Right lobe of liver (tissue), 6 donors: ENCODE measurements at regions not wholly inside any gene's neighbourhood (a gene's known extent, or its start where the extent isn't known, plus 50 kb on each side); places are given as distances from the start of the nearest gene placed in this dataset.

Experiments
- ATAC-seq, 4 donors: fragments of 200-7000 bp; cut with Tn5 transposase; one replicate each; pipeline ENCODE4 v1.9.1; 2020; ENCODE audit warnings: mild to moderate bottlenecking in 4 of 4, moderate library complexity in 4 of 4
- DNase-seq, 3 donors: peaks; one replicate each; pipeline ENCODE4 v3.0.0-alpha.2; 2020
- H3K27ac ChIP-seq, 3 donors: fragments of 200-600 bp; one replicate each; pipeline ENCODE4 v1.8.0; 2022
- H3K27me3 ChIP-seq, 2 donors: fragments of 200-600 bp; one replicate each; pipeline ENCODE4 v1.8.0; 2022
- H3K36me3 ChIP-seq, 4 donors: fragments of 200-600 bp; sonication (generic) in 1 of 4; one replicate each; pipeline versions ENCODE4 v1.5.1 to v1.8.0; 2017 to 2022; ENCODE audit warnings: control low read depth in 1 of 4
- H3K4me1 ChIP-seq, 4 donors: fragments of 200-600 bp; sonication (generic) in 1 of 4; one replicate each; pipeline versions ENCODE4 v1.5.1 to v1.8.0; 2017 to 2022; ENCODE audit warnings: control low read depth in 1 of 4
- H3K4me3 ChIP-seq, 3 donors: fragments of 200-600 bp; one replicate each; pipeline ENCODE4 v1.8.0; 2022
- H3K9me3 ChIP-seq, 4 donors: fragments of 200-600 bp; sonication (generic) in 1 of 4; one replicate each; pipeline versions ENCODE4 v1.5.1 to v1.8.0; 2017 to 2022; ENCODE audit warnings: control low read depth in 1 of 4
- POLR2A ChIP-seq: fragments of 450-650 bp; IDR thresholded peaks from one replicate; pipeline ENCODE4 v1.6.1; 2017; ENCODE audit warnings: antibody characterized with exemption, mild to moderate bottlenecking
- WGBS: methylation state at CpG from one replicate; pipeline ENCODE4 v1.1.6; 2018; ENCODE audit warnings: low coverage, low lambda C conversion rate; ENCODE audit not compliant: insufficient coverage; ENCODE audit errors: missing lambda C conversion rate; 5-methylcytosine and 5-hydroxymethylcytosine counted together
- intact Hi-C, 2 donors: fragments of 100-400 bp; cut with DNase I; formaldehyde crosslinking; loops; one replicate each; pipeline versions ENCODE4 v1.11.2 to v1.14.1; 2022
- TF ChIP-seq, protein P1 (sequence below), 4 donors: fragments of 200-600 bp in 3 of 4; fragments of 450-650 bp in 1 of 4; IDR thresholded peaks; one replicate each; pipeline versions ENCODE4 v1.5.1 to v1.8.0; 2016 to 2022; ENCODE audit warnings: antibody characterized with exemption in 4 of 4, mild to moderate bottlenecking in 2 of 4
- donor health status: DM: no; HTN: yes; CAD: no.
- donor health status: DM: no; HTN: no; CAD: no.
- donor health status: DM: no; HTN: no; CAD: no.
- donor health status: DM: no; HTN: yes; CAD: no.
- donor health status: DM: no; HTN: yes; CAD: no.

DNA sequence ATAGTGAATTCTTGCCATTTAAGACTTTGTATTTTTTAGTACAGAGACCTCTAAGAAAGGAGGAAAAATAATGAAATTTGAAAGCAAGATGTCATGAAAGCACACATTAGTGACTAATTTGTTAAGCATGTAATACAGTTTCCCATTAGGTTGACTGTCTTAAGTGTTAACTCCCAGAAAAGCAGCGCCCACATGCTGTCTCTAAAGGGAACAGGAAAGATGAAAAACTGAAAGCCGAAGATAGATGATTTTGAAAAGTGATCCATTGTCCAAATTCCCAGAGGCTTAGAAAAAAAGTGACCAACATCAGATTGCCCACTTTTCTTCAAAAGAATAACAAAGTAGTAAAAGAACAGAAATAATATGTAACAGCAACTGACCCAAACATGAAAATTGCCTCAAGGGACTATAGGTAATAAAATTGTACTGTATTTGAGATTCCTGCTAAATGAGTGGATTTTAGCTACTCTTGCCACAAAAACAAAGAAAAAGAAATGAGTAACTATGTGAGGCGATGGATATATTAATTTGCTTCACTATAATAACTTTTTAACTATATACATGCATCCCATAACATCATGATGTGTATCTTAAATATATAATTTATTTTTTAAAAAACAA lies 83.2 kb upstream of the OGFRL1 start:
- Histone ChIP-seq H3K4me3 (no peak overlapping the region), H3K36me3 (no peaks in the 10 kb centered on the region), H3K4me1 (no peaks in the 10 kb centered on the region), H3K9me3 (no peaks in the 10 kb centered on the region), H3K27me3 (no peaks in the 10 kb centered on the region), H3K27ac (no peak overlapping the region)
- ATAC-seq (no peak), DNase-seq (no peak)
- TF ChIP-seq, protein P1, sequence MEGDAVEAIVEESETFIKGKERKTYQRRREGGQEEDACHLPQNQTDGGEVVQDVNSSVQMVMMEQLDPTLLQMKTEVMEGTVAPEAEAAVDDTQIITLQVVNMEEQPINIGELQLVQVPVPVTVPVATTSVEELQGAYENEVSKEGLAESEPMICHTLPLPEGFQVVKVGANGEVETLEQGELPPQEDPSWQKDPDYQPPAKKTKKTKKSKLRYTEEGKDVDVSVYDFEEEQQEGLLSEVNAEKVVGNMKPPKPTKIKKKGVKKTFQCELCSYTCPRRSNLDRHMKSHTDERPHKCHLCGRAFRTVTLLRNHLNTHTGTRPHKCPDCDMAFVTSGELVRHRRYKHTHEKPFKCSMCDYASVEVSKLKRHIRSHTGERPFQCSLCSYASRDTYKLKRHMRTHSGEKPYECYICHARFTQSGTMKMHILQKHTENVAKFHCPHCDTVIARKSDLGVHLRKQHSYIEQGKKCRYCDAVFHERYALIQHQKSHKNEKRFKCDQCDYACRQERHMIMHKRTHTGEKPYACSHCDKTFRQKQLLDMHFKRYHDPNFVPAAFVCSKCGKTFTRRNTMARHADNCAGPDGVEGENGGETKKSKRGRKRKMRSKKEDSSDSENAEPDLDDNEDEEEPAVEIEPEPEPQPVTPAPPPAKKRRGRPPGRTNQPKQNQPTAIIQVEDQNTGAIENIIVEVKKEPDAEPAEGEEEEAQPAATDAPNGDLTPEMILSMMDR (IDR thresholded peaks at IDR 0.05): no peak
- TF ChIP-seq POLR2A: no peak
- intact Hi-C loops: no loop called here
- WGBS: 60% methylated on average over 3 of the region's 3 CpGs

DNA sequence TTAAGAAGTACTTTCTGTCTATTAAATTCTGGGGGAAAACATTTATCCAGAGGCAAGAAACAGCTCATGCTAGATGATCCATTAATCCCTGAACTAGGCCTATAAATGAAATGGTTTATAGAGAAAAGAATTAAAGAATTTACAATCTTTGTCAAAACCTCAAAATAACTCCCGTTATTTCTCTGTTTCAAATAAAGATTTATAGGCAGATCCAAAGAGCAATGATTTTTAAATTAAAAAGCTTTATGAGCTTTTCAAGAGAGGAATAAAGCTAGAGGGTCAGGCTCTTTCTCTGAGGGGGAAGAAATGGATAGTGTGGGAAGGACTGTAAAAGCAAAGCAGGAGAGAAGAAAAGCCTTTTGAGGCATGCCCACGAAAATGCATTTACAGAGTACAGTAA lies 82.5 kb upstream of the OGFRL1 start:
- Histone ChIP-seq H3K4me1 (no peaks in the 10 kb centered on the region), H3K9me3 (no peaks in the 10 kb centered on the region), H3K36me3 (no peaks in the 10 kb centered on the region), H3K27me3 (no peaks in the 10 kb centered on the region), H3K27ac (no peak overlapping the region), H3K4me3 (no peak overlapping the region)
- WGBS: 74% methylated on average over 2 of the region's 2 CpGs
- no peak for DNase-seq
- intact Hi-C loops: no loop called here
- TF ChIP-seq POLR2A: no peak
- TF ChIP-seq, protein P1 (IDR thresholded peaks at IDR 0.05): no peak
- ATAC-seq: no peak

DNA sequence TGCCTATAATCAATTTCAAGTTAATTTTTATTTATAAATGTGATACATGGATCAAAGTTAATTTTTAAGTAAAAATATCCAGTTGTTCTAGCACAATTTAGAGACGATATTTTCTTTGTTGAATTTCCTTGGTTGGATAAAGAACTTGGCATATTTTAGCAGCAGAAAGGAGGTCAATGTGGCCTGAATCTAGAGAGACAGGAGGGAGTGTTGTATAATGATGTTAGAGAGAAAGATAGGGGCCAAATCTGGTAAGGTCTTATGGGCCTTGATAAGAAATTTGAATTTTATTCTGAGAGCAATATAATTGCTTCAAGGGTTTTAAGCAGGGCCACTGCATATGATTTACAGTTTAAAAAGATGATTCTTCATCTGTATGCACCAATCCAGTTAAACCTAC lies 79.4 kb upstream of the OGFRL1 start:
- ATAC-seq (no peak), DNase-seq (no peak)
- WGBS: 44% methylated on average over 1 of the region's 1 CpG
- Histone ChIP-seq H3K27ac (no peak overlapping the region), H3K9me3 (no peaks in the 10 kb centered on the region), H3K27me3 (no peaks in the 10 kb centered on the region), H3K4me1 (no peaks in the 10 kb centered on the region), H3K36me3 (no peaks in the 10 kb centered on the region), H3K4me3 (no peak overlapping the region)
- intact Hi-C loops: no loop called here
- TF ChIP-seq, protein P1 (IDR thresholded peaks at IDR 0.05): no peak
- TF ChIP-seq POLR2A: no peak

DNA sequence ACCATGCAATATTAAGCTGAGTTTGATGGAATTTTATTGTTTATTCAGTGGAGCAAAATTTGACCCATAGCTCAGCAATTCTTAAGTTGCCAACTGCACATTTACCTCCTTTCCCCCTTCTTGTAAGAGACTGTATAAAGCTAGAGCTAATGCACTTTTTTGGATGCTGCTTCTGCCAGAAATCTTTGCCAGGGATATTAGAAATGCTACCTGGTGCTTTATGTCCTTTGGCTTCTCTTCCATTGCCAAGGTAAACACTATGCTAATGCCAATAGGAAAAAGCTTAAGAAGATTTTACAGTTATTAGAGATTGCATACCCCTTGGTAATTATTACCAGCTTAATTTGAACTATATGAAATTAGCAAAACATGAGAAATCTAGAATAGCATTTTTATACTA lies 79.0 kb upstream of the OGFRL1 start:
- H3K9me3 ChIP-seq: no peaks in the 10 kb centered on the region
- no peak for TF ChIP-seq POLR2A
- TF ChIP-seq, protein P1 (IDR thresholded peaks at IDR 0.05): no peak
- intact Hi-C loops: no loop called here

DNA sequence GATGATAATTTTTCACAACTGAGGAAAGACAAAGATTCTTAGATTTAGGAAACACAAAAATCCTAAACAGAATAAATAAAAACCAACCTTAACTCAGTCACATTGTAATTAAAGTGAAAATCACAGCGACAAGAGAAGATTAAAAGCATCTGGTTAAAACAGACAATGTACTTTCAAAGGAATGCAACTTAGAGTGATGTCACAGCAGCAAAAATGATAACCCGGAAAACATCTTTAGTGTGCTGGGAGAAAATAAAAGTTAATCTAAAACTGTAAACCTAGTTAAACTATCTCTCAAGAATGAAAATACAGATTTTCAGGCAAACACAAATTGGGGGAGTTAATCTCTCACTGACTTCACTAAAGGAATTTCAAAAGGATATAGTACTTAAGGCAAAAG lies 76.8 kb upstream of the OGFRL1 start:
- H3K4me3 ChIP-seq: no peak overlapping the region
- no peak overlapping the region for H3K27ac ChIP-seq
- no peaks in the 10 kb centered on the region for H3K4me1 ChIP-seq
- TF ChIP-seq POLR2A: no peak
- TF ChIP-seq, protein P1 (IDR thresholded peaks at IDR 0.05): no peak
- 52% methylated on average over 2 of the region's 2 CpGs for WGBS
- ATAC-seq (no peak), DNase-seq (no peak)
- H3K36me3 ChIP-seq: no peaks in the 10 kb centered on the region
- H3K27me3 ChIP-seq: no peaks in the 10 kb centered on the region
- H3K9me3 ChIP-seq: no peaks in the 10 kb centered on the region
- intact Hi-C loops: no loop called here

More for the DNA sequence above, 79.0 kb upstream of the OGFRL1 start:
- DNase-seq: no peak
- Histone ChIP-seq H3K4me1 (no peaks in the 10 kb centered on the region), H3K27ac (no peak overlapping the region), H3K27me3 (no peaks in the 10 kb centered on the region), H3K4me3 (no peak overlapping the region), H3K36me3 (no peaks in the 10 kb centered on the region)
- no peak for ATAC-seq
